ENCODE measurements at regions not wholly inside any gene's neighbourhood (a gene's known extent, or its start where the extent isn't known, plus 50 kb on each side); places are given as distances from the start of the nearest gene placed in this dataset.

GRCh38 chr11:121895919-121896318 lies 220.1 kb downstream of the BLID start:
- no peak for DNase-seq (ENCODE audit: low spot score in 2 of 2)
- Histone ChIP-seq H3K4me3 (no peak overlapping the region), H3K36me3 (replicated peaks) (no peaks in the 10 kb centered on the region), H3K4me1 (no peaks in the 10 kb centered on the region), H3K27me3 (ENCODE audit: low read depth) (0 out of 2 replicates have a peak, but pooled peaks cover 2% of the 10 kb centered on the region), H3K9me3 (no peaks in the 10 kb centered on the region)
- in situ Hi-C loops (cut with MboI; ENCODE audit: low sequenced_read_pairs) = no loop called here

- no peak for DNase-seq (ENCODE audit: low spot score in 2 of 2)
- H3K4me1 ChIP-seq = no peaks in the 10 kb centered on the region
- in situ Hi-C loops (cut with MboI; ENCODE audit: low sequenced_read_pairs) = no loop called here
- no peaks in the 10 kb centered on the region for H3K27me3 ChIP-seq (ENCODE audit: low read depth)
- no peaks in the 10 kb centered on the region for H3K9me3 ChIP-seq
- no peaks in the 10 kb centered on the region for H3K36me3 ChIP-seq (replicated peaks)
- no peak overlapping the region for H3K4me3 ChIP-seq
These were observed 221.4 kb downstream of the BLID start for GRCh38 chr11:121894581-121894980.

GRCh38 chr11:121892863-121893262 lies 223.2 kb downstream of the BLID start:
- no peaks in the 10 kb centered on the region for H3K9me3 ChIP-seq
- in situ Hi-C loops (cut with MboI; ENCODE audit: low sequenced_read_pairs) = no loop called here
- H3K36me3 ChIP-seq (replicated peaks) = no peaks in the 10 kb centered on the region
- H3K4me3 ChIP-seq = no peak overlapping the region
- H3K4me1 ChIP-seq = no peaks in the 10 kb centered on the region
- no peaks in the 10 kb centered on the region for H3K27me3 ChIP-seq (ENCODE audit: low read depth)
- DNase-seq (ENCODE audit: low spot score in 2 of 2) = no peak

- H3K4me3 ChIP-seq = no peak overlapping the region
- DNase-seq (ENCODE audit: low spot score in 2 of 2) = peak in 1 of 2 experiments; percentile 9
- in situ Hi-C loops (cut with MboI; ENCODE audit: low sequenced_read_pairs) = no loop called here
- H3K4me1 ChIP-seq = no peaks in the 10 kb centered on the region
- H3K9me3 ChIP-seq = no peaks in the 10 kb centered on the region
- H3K27me3 ChIP-seq (ENCODE audit: low read depth) = no peaks in the 10 kb centered on the region
- no peaks in the 10 kb centered on the region for H3K36me3 ChIP-seq (replicated peaks)
These were observed 223.8 kb downstream of the BLID start for GRCh38 chr11:121892131-121892681.

- no peak for DNase-seq (ENCODE audit: low spot score in 2 of 2)
- no peaks in the 10 kb centered on the region for H3K27me3 ChIP-seq (ENCODE audit: low read depth)
- in situ Hi-C loops (cut with MboI; ENCODE audit: low sequenced_read_pairs) = no loop called here
- no peak overlapping the region for H3K4me3 ChIP-seq
- H3K36me3 ChIP-seq (replicated peaks) = no peaks in the 10 kb centered on the region
- no peaks in the 10 kb centered on the region for H3K9me3 ChIP-seq
- no peaks in the 10 kb centered on the region for H3K4me1 ChIP-seq
These were observed 225.0 kb downstream of the BLID start for GRCh38 chr11:121890946-121891515.

- DNase-seq (ENCODE audit: low spot score in 2 of 2) = no peak
- no peaks in the 10 kb centered on the region for H3K27me3 ChIP-seq (ENCODE audit: low read depth)
- H3K4me3 ChIP-seq = no peak overlapping the region
- no peaks in the 10 kb centered on the region for H3K4me1 ChIP-seq
- no peaks in the 10 kb centered on the region for H3K9me3 ChIP-seq
- no peaks in the 10 kb centered on the region for H3K36me3 ChIP-seq (replicated peaks)
- in situ Hi-C loops (cut with MboI; ENCODE audit: low sequenced_read_pairs) = no loop called here
These were observed 225.6 kb downstream of the BLID start for GRCh38 chr11:121890377-121890776.

- Histone ChIP-seq H3K9me3 (no peaks in the 10 kb centered on the region), H3K36me3 (replicated peaks) (no peaks in the 10 kb centered on the region), H3K4me1 (no peaks in the 10 kb centered on the region), H3K4me3 (no peak overlapping the region), H3K27me3 (ENCODE audit: low read depth) (no peaks in the 10 kb centered on the region; the same call in 1 of the 2 replicates)
- DNase-seq (ENCODE audit: low spot score in 2 of 2) = no peak
- in situ Hi-C loops (cut with MboI; ENCODE audit: low sequenced_read_pairs) = no loop called here
These were observed 226.1 kb downstream of the BLID start for GRCh38 chr11:121889931-121890330.

- H3K9me3 ChIP-seq = no peaks in the 10 kb centered on the region
- no peaks in the 10 kb centered on the region for H3K4me1 ChIP-seq
- no peaks in the 10 kb centered on the region; the same call in 1 of the 2 replicates for H3K27me3 ChIP-seq (ENCODE audit: low read depth)
- DNase-seq (ENCODE audit: low spot score in 2 of 2) = no peak
- in situ Hi-C loops (cut with MboI; ENCODE audit: low sequenced_read_pairs) = no loop called here
- no peak overlapping the region for H3K4me3 ChIP-seq
- no peaks in the 10 kb centered on the region for H3K36me3 ChIP-seq (replicated peaks)
These were observed 226.8 kb downstream of the BLID start for GRCh38 chr11:121889186-121889585.

- H3K4me3 ChIP-seq = no peak overlapping the region
- H3K27me3 ChIP-seq (ENCODE audit: low read depth) = no peaks in the 10 kb centered on the region; the same call in 1 of the 2 replicates
- no peak for DNase-seq (ENCODE audit: low spot score in 2 of 2)
- H3K4me1 ChIP-seq = no peaks in the 10 kb centered on the region
- in situ Hi-C loops (cut with MboI; ENCODE audit: low sequenced_read_pairs) = no loop called here
- H3K9me3 ChIP-seq = no peaks in the 10 kb centered on the region
- no peaks in the 10 kb centered on the region for H3K36me3 ChIP-seq (replicated peaks)
These were observed 227.9 kb downstream of the BLID start for GRCh38 chr11:121887976-121888557.

- H3K36me3 ChIP-seq (replicated peaks) = no peaks in the 10 kb centered on the region
- no peaks in the 10 kb centered on the region for H3K4me1 ChIP-seq
- no peaks in the 10 kb centered on the region; the same call in 1 of the 2 replicates for H3K27me3 ChIP-seq (ENCODE audit: low read depth)
- H3K4me3 ChIP-seq = no peak overlapping the region
- H3K9me3 ChIP-seq = no peaks in the 10 kb centered on the region
- DNase-seq (ENCODE audit: low spot score in 2 of 2) = no peak
- in situ Hi-C loops (cut with MboI; ENCODE audit: low sequenced_read_pairs) = no loop called here
These were observed 228.4 kb downstream of the BLID start for GRCh38 chr11:121887569-121887968.

- in situ Hi-C loops (cut with MboI; ENCODE audit: low sequenced_read_pairs) = no loop called here
These were observed 229.0 kb downstream of the BLID start for GRCh38 chr11:121886996-121887395.

GRCh38 chr11:121886005-121886734 lies 229.8 kb downstream of the BLID start:
- no peaks in the 10 kb centered on the region for H3K9me3 ChIP-seq
- H3K36me3 ChIP-seq (replicated peaks) = no peaks in the 10 kb centered on the region
- in situ Hi-C loops (cut with MboI; ENCODE audit: low sequenced_read_pairs) = no loop called here
- H3K4me3 ChIP-seq = no peak overlapping the region
- no peaks in the 10 kb centered on the region; the same call in 1 of the 2 replicates for H3K27me3 ChIP-seq (ENCODE audit: low read depth)
- no peaks in the 10 kb centered on the region for H3K4me1 ChIP-seq
- DNase-seq (ENCODE audit: low spot score in 2 of 2) = no peak

More at GRCh38 chr11:121886996-121887395, 229.0 kb downstream of the BLID start:
- no peaks in the 10 kb centered on the region for H3K4me1 ChIP-seq
- no peaks in the 10 kb centered on the region; the same call in 1 of the 2 replicates for H3K27me3 ChIP-seq (ENCODE audit: low read depth)
- no peaks in the 10 kb centered on the region for H3K9me3 ChIP-seq
- no peak overlapping the region for H3K4me3 ChIP-seq
- H3K36me3 ChIP-seq (replicated peaks) = no peaks in the 10 kb centered on the region
- DNase-seq (ENCODE audit: low spot score in 2 of 2) = no peak

- Histone ChIP-seq H3K4me3 (no peak overlapping the region), H3K9me3 (no peaks in the 10 kb centered on the region), H3K27me3 (ENCODE audit: low read depth) (no peaks in the 10 kb centered on the region; the same call in 1 of the 2 replicates), H3K36me3 (replicated peaks) (no peaks in the 10 kb centered on the region), H3K4me1 (no peaks in the 10 kb centered on the region)
- in situ Hi-C loops (cut with MboI; ENCODE audit: low sequenced_read_pairs) = no loop called here
- DNase-seq (ENCODE audit: low spot score in 2 of 2) = no peak
These were observed 231.4 kb downstream of the BLID start for GRCh38 chr11:121884626-121885025.

- Histone ChIP-seq H3K36me3 (replicated peaks) (no peaks in the 10 kb centered on the region), H3K27me3 (ENCODE audit: low read depth) (no peaks in the 10 kb centered on the region; the same call in 1 of the 2 replicates), H3K9me3 (no peaks in the 10 kb centered on the region), H3K4me3 (no peak overlapping the region), H3K4me1 (no peaks in the 10 kb centered on the region)
- DNase-seq (ENCODE audit: low spot score in 2 of 2) = no peak
- in situ Hi-C loops (cut with MboI; ENCODE audit: low sequenced_read_pairs) = no loop called here
These were observed 234.2 kb downstream of the BLID start for GRCh38 chr11:121881806-121882205.
